MM.1S (cell line): ENCODE measurements at regions not wholly inside any gene's neighbourhood (a gene's known extent, or its start where the extent isn't known, plus 50 kb on each side); places are given as distances from the start of the nearest gene placed in this dataset.

Experiments used
- DNase-seq: peaks from one replicate; pipeline ENCODE4 v3.0.0-alpha.2; 2015
- H2AFZ ChIP-seq: fragments of 300-600 bp; sonication (generic); 2 replicates; pipeline ENCODE4 v1.6.0; 2016; ENCODE audit warnings: antibody characterized with exemption, low read length
- H3F3A ChIP-seq: fragments of 300-600 bp; sonication (generic); 2 replicates; pipeline ENCODE4 v1.6.1; 2016; ENCODE audit warnings: mild to moderate bottlenecking, antibody characterized with exemption, low read length, moderate library complexity, mixed read lengths; ENCODE audit not compliant: insufficient read depth
- H3K27ac ChIP-seq: fragments of 300-600 bp; sonication (generic); 2 replicates; pipeline ENCODE4 v1.5.1; 2016; ENCODE audit warnings: mild to moderate bottlenecking, low read length
- H3K27me3 ChIP-seq: fragments of 300-600 bp; sonication (generic); replicated peaks from 2 replicates; pipeline ENCODE4 v1.6.0; 2016; ENCODE audit warnings: low read length; ENCODE audit not compliant: insufficient read depth
- H3K36me3 ChIP-seq: fragments of 300-600 bp; sonication (generic); replicated peaks from 2 replicates; pipeline ENCODE4 v1.6.1; 2016; ENCODE audit warnings: mild to moderate bottlenecking, low read length, mixed read lengths; ENCODE audit not compliant: insufficient read depth
- H3K4me1 ChIP-seq: fragments of 300-600 bp; sonication (generic); 2 replicates; pipeline ENCODE4 v1.6.1; 2016; ENCODE audit warnings: low read length, mixed read lengths
- H3K4me2 ChIP-seq: fragments of 300-600 bp; sonication (generic); 2 replicates; pipeline ENCODE4 v1.6.0; 2016; ENCODE audit warnings: low read depth, low read length
- H3K4me3 ChIP-seq: fragments of 300-600 bp; sonication (generic); 2 replicates; pipeline ENCODE4 v1.5.1; 2016; ENCODE audit warnings: low read length, mixed read lengths
- H3K79me2 ChIP-seq: fragments of 300-600 bp; sonication (generic); 2 replicates; pipeline ENCODE4 v1.6.1; 2016; ENCODE audit warnings: mixed run types, low read length, mixed read lengths
- H3K9ac ChIP-seq: fragments of 300-600 bp; sonication (generic); 2 replicates; pipeline ENCODE4 v1.6.1; 2016; ENCODE audit warnings: low read length, mixed read lengths
- H3K9me2 ChIP-seq: fragments of 300-600 bp; sonication (generic); replicated peaks from 2 replicates; pipeline ENCODE4 v1.6.1; 2016; ENCODE audit warnings: mild to moderate bottlenecking, low read length, mixed read lengths; ENCODE audit not compliant: insufficient read depth
- H3K9me3 ChIP-seq: fragments of 300-600 bp; sonication (generic); replicated peaks from 2 replicates; pipeline ENCODE4 v1.6.1; 2016; ENCODE audit warnings: mild to moderate bottlenecking, low read length, mixed read lengths; ENCODE audit not compliant: insufficient read depth
- H4K20me1 ChIP-seq: fragments of 300-600 bp; sonication (generic); 2 replicates; pipeline ENCODE4 v1.6.1; 2016; ENCODE audit warnings: mild to moderate bottlenecking, low read length, moderate library complexity, mixed read lengths; ENCODE audit not compliant: insufficient read depth
- EZH2 ChIP-seq: fragments of 300-600 bp; sonication (generic); optimal IDR thresholded peaks from 2 replicates; pipeline ENCODE3; 2017; ENCODE audit warnings: low read depth, mild to moderate bottlenecking, antibody characterized with exemption, low read length, mixed read lengths
- EZH2phosphoT487 ChIP-seq: fragments of 300-600 bp; sonication (generic); IDR thresholded peaks from 2 replicates; pipeline ENCODE4 v1.6.1; 2018; ENCODE audit warnings: antibody characterized with exemption, low read length
- TF ChIP-seq, protein P1 (sequence below): fragments of 300-600 bp; sonication (generic); IDR thresholded peaks from 2 replicates; pipeline ENCODE4 v1.5.1; 2016; ENCODE audit warnings: antibody characterized with exemption, low read length, mixed read lengths

DNA sequence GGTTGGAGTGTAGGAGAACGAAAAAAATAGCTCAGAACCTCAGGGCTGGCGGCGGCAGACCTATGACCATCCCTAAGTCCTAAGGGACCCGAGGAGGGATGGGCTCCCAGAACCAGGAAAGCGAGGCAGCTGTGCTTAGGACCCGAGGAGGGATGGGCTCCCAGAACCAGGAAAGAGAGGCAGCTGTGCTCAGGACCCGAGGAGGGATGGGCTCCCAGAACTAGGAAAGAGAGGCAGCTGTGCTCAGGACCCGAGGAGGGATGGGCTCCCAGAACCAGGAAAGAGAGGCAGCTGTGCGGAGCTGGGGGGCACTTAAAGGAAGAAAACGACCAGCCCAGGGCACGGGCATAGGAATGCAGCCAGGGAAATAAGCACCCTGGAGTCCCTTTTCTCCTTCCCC is 125.0 kb upstream of the DLG1 start:
- Histone ChIP-seq H3K4me3 (no peak overlapping the region), H3F3A (no peaks in the 10 kb centered on the region), H3K9me2 (no peaks in the 10 kb centered on the region), H3K9me3 (no peaks in the 10 kb centered on the region), H3K27ac (no peak overlapping the region), H3K79me2 (no peaks in the 10 kb centered on the region), H4K20me1 (no peaks in the 10 kb centered on the region), H3K27me3 (0 out of 2 replicates have a peak, but pooled peaks cover 3% of the 10 kb centered on the region), H3K9ac (no peak overlapping the region), H2AFZ (no peak overlapping the region), H3K36me3 (no peaks in the 10 kb centered on the region), H3K4me2 (no peak overlapping the region), H3K4me1 (no peaks in the 10 kb centered on the region)
- no peak for TF ChIP-seq EZH2phosphoT487
- TF ChIP-seq, protein P1, sequence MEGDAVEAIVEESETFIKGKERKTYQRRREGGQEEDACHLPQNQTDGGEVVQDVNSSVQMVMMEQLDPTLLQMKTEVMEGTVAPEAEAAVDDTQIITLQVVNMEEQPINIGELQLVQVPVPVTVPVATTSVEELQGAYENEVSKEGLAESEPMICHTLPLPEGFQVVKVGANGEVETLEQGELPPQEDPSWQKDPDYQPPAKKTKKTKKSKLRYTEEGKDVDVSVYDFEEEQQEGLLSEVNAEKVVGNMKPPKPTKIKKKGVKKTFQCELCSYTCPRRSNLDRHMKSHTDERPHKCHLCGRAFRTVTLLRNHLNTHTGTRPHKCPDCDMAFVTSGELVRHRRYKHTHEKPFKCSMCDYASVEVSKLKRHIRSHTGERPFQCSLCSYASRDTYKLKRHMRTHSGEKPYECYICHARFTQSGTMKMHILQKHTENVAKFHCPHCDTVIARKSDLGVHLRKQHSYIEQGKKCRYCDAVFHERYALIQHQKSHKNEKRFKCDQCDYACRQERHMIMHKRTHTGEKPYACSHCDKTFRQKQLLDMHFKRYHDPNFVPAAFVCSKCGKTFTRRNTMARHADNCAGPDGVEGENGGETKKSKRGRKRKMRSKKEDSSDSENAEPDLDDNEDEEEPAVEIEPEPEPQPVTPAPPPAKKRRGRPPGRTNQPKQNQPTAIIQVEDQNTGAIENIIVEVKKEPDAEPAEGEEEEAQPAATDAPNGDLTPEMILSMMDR = no peak
- no peak for TF ChIP-seq EZH2
- no peak for DNase-seq

DNA sequence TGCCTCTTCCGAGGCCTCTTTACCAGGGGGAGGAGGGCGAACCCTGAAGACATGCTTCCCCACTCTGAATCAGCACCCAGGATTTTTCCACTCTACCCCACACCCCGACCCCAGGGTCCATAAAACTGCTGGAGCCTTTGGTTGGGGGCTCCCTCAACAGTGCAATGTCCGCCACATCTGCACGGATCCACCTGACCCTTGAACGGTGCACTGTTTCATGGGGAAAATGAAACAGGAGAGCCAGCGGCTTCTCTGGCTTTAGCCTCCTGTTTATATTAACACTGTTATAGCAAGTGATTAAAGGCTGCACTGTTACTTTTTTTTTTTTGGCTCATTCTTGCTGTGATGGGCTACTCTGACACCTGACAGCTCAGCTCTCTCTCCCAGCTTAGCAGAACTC is 124.1 kb upstream of the DLG1 start:
- H2AFZ ChIP-seq = no peak overlapping the region
- no peaks in the 10 kb centered on the region for H3K9me3 ChIP-seq
- no peaks in the 10 kb centered on the region for H3K4me1 ChIP-seq
- DNase-seq = no peak
- H3K4me2 ChIP-seq = no peak overlapping the region
- H3K27ac ChIP-seq = no peak overlapping the region
- H3K4me3 ChIP-seq = no peak overlapping the region
- 0 out of 2 replicates have a peak, but pooled peaks cover 3% of the 10 kb centered on the region for H3K27me3 ChIP-seq
- no peak overlapping the region for H3K9ac ChIP-seq
- no peaks in the 10 kb centered on the region for H4K20me1 ChIP-seq
- no peaks in the 10 kb centered on the region for H3K79me2 ChIP-seq
- no peaks in the 10 kb centered on the region for H3F3A ChIP-seq
- H3K9me2 ChIP-seq = no peaks in the 10 kb centered on the region
- H3K36me3 ChIP-seq = no peaks in the 10 kb centered on the region
- TF ChIP-seq, protein P1 = no peak
- TF ChIP-seq EZH2phosphoT487 = no peak
- TF ChIP-seq EZH2 = no peak

DNA sequence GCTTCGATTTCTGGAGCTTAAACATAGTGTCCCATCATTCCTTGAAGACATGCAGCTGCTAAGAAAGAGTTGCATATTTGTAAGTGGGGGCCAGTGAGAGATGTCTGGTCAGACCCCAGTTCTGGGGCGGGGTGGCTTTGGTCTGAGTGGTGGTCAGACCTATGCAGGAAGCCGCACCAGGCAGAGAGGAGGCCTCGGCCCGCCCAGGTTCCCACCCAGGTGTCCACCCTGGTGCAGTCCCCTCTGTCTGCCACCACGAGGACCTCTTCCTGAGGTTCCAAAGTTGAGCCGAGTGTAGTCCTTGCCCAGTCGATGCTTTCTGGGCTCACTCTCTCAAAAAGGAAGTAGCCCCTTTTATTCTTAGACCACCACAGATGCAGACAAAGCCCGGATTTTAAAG is 122.6 kb upstream of the DLG1 start:
- H3K4me1 ChIP-seq = no peaks in the 10 kb centered on the region
- TF ChIP-seq, protein P1 = no peak
- TF ChIP-seq EZH2 (no peak), EZH2phosphoT487 (no peak)

DNA sequence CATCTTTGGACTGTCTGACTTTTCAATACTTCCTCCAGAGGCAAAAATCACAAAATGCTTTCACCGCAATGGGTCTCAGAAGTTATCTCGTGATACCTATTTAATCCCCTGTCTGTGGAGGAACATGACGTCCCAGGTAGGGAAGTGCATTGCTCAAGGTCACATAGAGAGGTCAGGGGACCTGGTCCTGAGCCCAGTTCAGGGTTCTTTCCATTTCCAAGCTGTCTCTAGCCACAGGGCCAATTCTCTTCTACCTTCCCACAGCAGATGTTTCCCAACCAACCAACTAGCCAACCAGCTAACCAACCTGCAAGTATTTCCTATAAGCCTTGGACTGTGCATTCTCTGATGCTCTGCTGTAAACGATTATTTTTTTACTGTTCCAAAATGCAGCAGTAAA is 122.2 kb upstream of the DLG1 start:
- Histone ChIP-seq H2AFZ (no peak overlapping the region), H3K4me2 (no peak overlapping the region), H3K27me3 (0 out of 2 replicates have a peak, but pooled peaks cover 3% of the 10 kb centered on the region), H4K20me1 (no peaks in the 10 kb centered on the region), H3K79me2 (no peaks in the 10 kb centered on the region), H3F3A (no peaks in the 10 kb centered on the region), H3K9me3 (no peaks in the 10 kb centered on the region), H3K36me3 (no peaks in the 10 kb centered on the region), H3K27ac (no peak overlapping the region), H3K9me2 (no peaks in the 10 kb centered on the region), H3K9ac (no peak overlapping the region), H3K4me1 (no peaks in the 10 kb centered on the region), H3K4me3 (no peak overlapping the region)
- DNase-seq = no peak
- TF ChIP-seq EZH2phosphoT487 = no peak
- TF ChIP-seq, protein P1 = no peak
- TF ChIP-seq EZH2 = no peak

More for the DNA sequence above, 122.6 kb upstream of the DLG1 start:
- Histone ChIP-seq H3F3A (no peaks in the 10 kb centered on the region), H3K9me3 (no peaks in the 10 kb centered on the region), H3K9ac (no peak overlapping the region), H3K79me2 (no peaks in the 10 kb centered on the region), H3K4me3 (no peak overlapping the region), H2AFZ (no peak overlapping the region), H3K36me3 (no peaks in the 10 kb centered on the region), H3K4me2 (no peak overlapping the region), H3K27me3 (0 out of 2 replicates have a peak, but pooled peaks cover 3% of the 10 kb centered on the region), H4K20me1 (no peaks in the 10 kb centered on the region), H3K27ac (no peak overlapping the region), H3K9me2 (no peaks in the 10 kb centered on the region)
- no peak for DNase-seq
